SK-N-SH (cell line): ENCODE measurements at regions not wholly inside any gene's neighbourhood (a gene's known extent, or its start where the extent isn't known, plus 50 kb on each side); places are given as distances from the start of the nearest gene placed in this dataset.

Source experiments
- CTCF ChIA-PET: fragments of 300-600, 350-600 bp; formaldehyde crosslinking; extraction: SDS; loops from one replicate; lab custom pipeline; 2021; lab: Yijun Ruan, JAX
- POLR2A ChIA-PET: fragments of 350-600 bp; sonication (Branson Sonifier 250); formaldehyde crosslinking; extraction: SDS; loops from one replicate; lab custom pipeline; 2020; ENCODE audit warnings: antibody characterized with exemption, inconsistent platforms; lab: Yijun Ruan, JAX
- DNase-seq: peaks from one replicate; pipeline ENCODE4 v3.0.0; 2012
- H2AFZ ChIP-seq: fragments of 200-600 bp; sonication (generic); 2 replicates; pipeline ENCODE4 v1.8.1; 2016; ENCODE audit warnings: antibody characterized with exemption, mild to moderate bottlenecking, low read depth
- H3F3A ChIP-seq: fragments of 200-600 bp; sonication (generic); replicated peaks from 2 replicates; pipeline ENCODE3; 2016; ENCODE audit warnings: antibody characterized with exemption, mild to moderate bottlenecking; ENCODE audit not compliant: insufficient read depth
- H3K27ac ChIP-seq, 2 experiments: fragments of 200-500 bp in 1 of 2; fragments of 200-600 bp in 1 of 2; sonication (Bioruptor generic) in 1 of 2; sonication (generic), shearing (Covaris generic) in 1 of 2; 2 replicates each; pipeline versions ENCODE4 v1.5.1 to v1.6.1; 2014 to 2016; ENCODE audit warnings: low read depth in 2 of 2, inconsistent platforms in 1 of 2, low read length in 1 of 2, mild to moderate bottlenecking in 1 of 2, mixed read lengths in 1 of 2
- H3K27me3 ChIP-seq: fragments of 200-600 bp; sonication (generic), shearing (Covaris generic); 2 replicates; pipeline ENCODE4 v1.6.1; 2016; ENCODE audit warnings: mixed run types; ENCODE audit not compliant: insufficient read depth
- H3K36me3 ChIP-seq, 2 experiments: fragments of 200-500 bp in 1 of 2; fragments of 200-600 bp in 1 of 2; sonication (Bioruptor generic) in 1 of 2; sonication (generic) in 1 of 2; replicated peaks in 1 of 2; 2 replicates each; pipeline versions ENCODE3 to v1.5.1; 2014 to 2016; ENCODE audit warnings: low read length in 1 of 2, mild to moderate bottlenecking in 1 of 2; ENCODE audit not compliant: insufficient read depth in 2 of 2, control insufficient read depth in 1 of 2
- H3K4me1 ChIP-seq, 2 experiments: fragments of 200-500 bp in 1 of 2; fragments of 200-600 bp in 1 of 2; sonication (Bioruptor generic) in 1 of 2; sonication (generic), shearing (Covaris generic) in 1 of 2; 2 replicates each; pipeline versions ENCODE4 v1.5.1 to v1.6.1; 2014 to 2016; ENCODE audit warnings: low read depth in 1 of 2, low read length in 1 of 2, mixed run types in 1 of 2; ENCODE audit not compliant: insufficient read depth in 2 of 2, control insufficient read depth in 1 of 2
- H3K4me2 ChIP-seq: fragments of 200-600 bp; sonication (generic), shearing (Covaris generic); 2 replicates; pipeline ENCODE4 v1.6.1; 2017; ENCODE audit warnings: mixed run types
- H3K4me3 ChIP-seq, 2 experiments: fragments of 200-500 bp in 1 of 2; fragments of 200-600 bp in 1 of 2; sonication (Bioruptor generic) in 1 of 2; sonication (generic), shearing (Covaris generic) in 1 of 2; 2 replicates each; pipeline versions ENCODE4 v1.5.1 to v1.8.1; 2014 to 2016; ENCODE audit warnings: low read depth in 2 of 2, inconsistent platforms in 1 of 2, low read length in 1 of 2, mild to moderate bottlenecking in 1 of 2, mixed read lengths in 1 of 2, moderate library complexity in 1 of 2
- H3K79me2 ChIP-seq: fragments of 200-600 bp; sonication (generic); 2 replicates; pipeline ENCODE4 v1.8.1; 2017; ENCODE audit warnings: mild to moderate bottlenecking; ENCODE audit not compliant: insufficient read depth
- H3K9ac ChIP-seq: fragments of 200-600 bp; sonication (generic); 2 replicates; pipeline ENCODE4 v1.6.1; 2017; ENCODE audit warnings: mixed run types
- H3K9me2 ChIP-seq: fragments of 200-600 bp; sonication (generic); 2 replicates; pipeline ENCODE4 v1.6.1; 2017; ENCODE audit warnings: mixed run types
- H3K9me3 ChIP-seq: fragments of 200-600 bp; sonication (generic); 2 replicates; pipeline ENCODE4 v1.6.1; 2017; ENCODE audit warnings: mixed run types, mild to moderate bottlenecking, moderate library complexity
- H4K20me1 ChIP-seq: fragments of 200-600 bp; sonication (generic); 2 replicates; pipeline ENCODE4 v1.6.1; 2017; ENCODE audit warnings: mild to moderate bottlenecking, mixed run types; ENCODE audit not compliant: insufficient read depth
- CHD2 ChIP-seq: fragments of 150-350 bp; IDR thresholded peaks from 2 replicates; pipeline ENCODE4 v1.6.1; 2018; ENCODE audit warnings: low read length; ENCODE audit not compliant: partially characterized antibody
- CTCF ChIP-seq: fragments of 200-600 bp; sonication (generic); IDR thresholded peaks from 2 replicates; pipeline ENCODE4 v1.6.1; 2017; ENCODE audit warnings: antibody characterized with exemption, mild to moderate bottlenecking, moderate library complexity
- ELF1 ChIP-seq: IDR thresholded peaks from 2 replicates; pipeline ENCODE4 v1.4.0; 2012
- EZH2phosphoT487 ChIP-seq: fragments of 200-600 bp; sonication (generic); IDR thresholded peaks from 2 replicates; pipeline ENCODE4 v1.6.1; 2017; ENCODE audit warnings: low read depth, mixed run types, mild to moderate bottlenecking, antibody characterized with exemption, moderate library complexity, borderline replicate concordance
- FOXM1 ChIP-seq: IDR thresholded peaks from 2 replicates; pipeline ENCODE4 v1.4.0; 2012; ENCODE audit warnings: low read depth, mild to moderate bottlenecking
- GABPA ChIP-seq: IDR thresholded peaks from 2 replicates; pipeline ENCODE4 v1.4.0; 2012; ENCODE audit warnings: low read depth, mild to moderate bottlenecking
- GATA2 ChIP-seq: sonication (generic); formaldehyde crosslinking; IDR thresholded peaks from 2 replicates; pipeline ENCODE4 v1.5.0; 2020; ENCODE audit warnings: mild to moderate bottlenecking, missing genetic modification reagents
- JUND ChIP-seq: IDR thresholded peaks from 2 replicates; pipeline ENCODE4 v1.4.0; 2012
- MAX ChIP-seq: IDR thresholded peaks from 2 replicates; pipeline ENCODE4 v1.4.0; 2012; ENCODE audit warnings: low read depth
- MEF2A ChIP-seq: IDR thresholded peaks from 2 replicates; pipeline ENCODE4 v1.4.0; 2012; ENCODE audit warnings: low read depth, borderline replicate concordance
- MXI1 ChIP-seq: IDR thresholded peaks from 2 replicates; pipeline ENCODE4 v1.6.1; 2012; ENCODE audit warnings: mild to moderate bottlenecking, low read depth, low read length, improper control_type of control experiment
- NRF1 ChIP-seq: IDR thresholded peaks from 2 replicates; pipeline ENCODE4 v1.6.1; 2012; ENCODE audit warnings: low read depth, mild to moderate bottlenecking, low read length
- POLR2AphosphoS5 ChIP-seq: IDR thresholded peaks from 2 replicates; pipeline ENCODE4 v1.6.1; 2012; ENCODE audit warnings: low read depth, low read length
- RCOR1 ChIP-seq: fragments of 150-350 bp; IDR thresholded peaks from 2 replicates; pipeline ENCODE4 v1.6.1; 2017; ENCODE audit warnings: antibody characterized with exemption, low read length
- REST ChIP-seq: IDR thresholded peaks from 2 replicates; pipeline ENCODE4 v1.6.1; 2012; ENCODE audit warnings: mild to moderate bottlenecking, low read depth, low read length, moderate library complexity
- RFX5 ChIP-seq: IDR thresholded peaks from 2 replicates; pipeline ENCODE4 v1.6.1; 2012; ENCODE audit warnings: mild to moderate bottlenecking, improper control_type of control experiment, low read length
- RXRA ChIP-seq: IDR thresholded peaks from 2 replicates; pipeline ENCODE4 v1.4.0; 2012; ENCODE audit warnings: low read depth, mild to moderate bottlenecking, borderline replicate concordance
- SIN3A ChIP-seq: IDR thresholded peaks from 2 replicates; pipeline ENCODE4 v1.6.1; 2012; ENCODE audit warnings: low read depth, mild to moderate bottlenecking, low read length, moderate library complexity, borderline replicate concordance
- TEAD4 ChIP-seq: IDR thresholded peaks from 2 replicates; pipeline ENCODE4 v1.4.0; 2012; ENCODE audit warnings: mild to moderate bottlenecking, borderline replicate concordance; ENCODE audit not compliant: insufficient read depth
- YY1 ChIP-seq: IDR thresholded peaks from 2 replicates; pipeline ENCODE4 v1.4.0; 2012; ENCODE audit warnings: low read depth, mild to moderate bottlenecking
- WGBS: methylation state at CpG from one replicate; pipeline ENCODE4 v1.1.6; 2017; ENCODE audit warnings: low lambda C conversion rate; 5-methylcytosine and 5-hydroxymethylcytosine counted together

- TF ChIP-seq MEF2A: no peak
Measured at GRCh38 chr15:47577461-47577860, 139.8 kb upstream of the SEMA6D start (continued).

GRCh38 chr15:47582233-47582632 is 135.1 kb upstream of the SEMA6D start:
- Histone ChIP-seq H3K79me2 (no peaks in the 10 kb centered on the region), H3K4me3 (no peak overlapping the region), H3K9ac (no peak overlapping the region), H3F3A (no peaks in the 10 kb centered on the region), H3K36me3 (no peaks in the 10 kb centered on the region), H3K4me2 (no peak overlapping the region), H3K4me1 (peaks cover 0 to 4% of the 10 kb centered on the region in 2 experiments; a peak in 2 of 4 replicates), H2AFZ (no peak overlapping the region), H3K9me2 (no peaks in the 10 kb centered on the region), H4K20me1 (no peaks in the 10 kb centered on the region), H3K27ac (no peak overlapping the region), H3K9me3 (no peaks in the 10 kb centered on the region), H3K27me3 (no peaks in the 10 kb centered on the region; the same call in 1 of the 2 replicates)
- POLR2A ChIA-PET: no interaction called here
- TF ChIP-seq REST (no peak), GABPA (no peak), MAX (no peak), POLR2AphosphoS5 (no peak), RCOR1 (no peak), NRF1 (no peak), SIN3A (no peak), CTCF (no peak), JUND (no peak), TEAD4 (no peak), RFX5 (no peak), RXRA (no peak), MXI1 (no peak), YY1 (no peak), ELF1 (no peak), CHD2 (no peak), FOXM1 (no peak), MEF2A (no peak), EZH2phosphoT487 (no peak), GATA2 (no peak)
- 35% methylated on average over 4 of the region's 4 CpGs for WGBS
- no peak for DNase-seq
- CTCF ChIA-PET: interaction anchor here (1.2 kb wide), 1 partner anchor 406 kb away, joined by 3 read pairs; no protein-coding TSS in a partner anchor
